H1 (cell line): ENCODE measurements at regions not wholly inside any gene's neighbourhood (a gene's known extent, or its start where the extent isn't known, plus 50 kb on each side); places are given as distances from the start of the nearest gene placed in this dataset.

ENCODE experiments used
- CTCF ChIA-PET: fragments of 300-600 bp; sonication (Branson Sonifier 250); formaldehyde crosslinking; loops from one replicate; lab custom pipeline; 2021; ENCODE audit not compliant: partially characterized antibody; lab: Charles Lee
- POLR2A ChIA-PET: fragments of 300-600 bp; sonication (Branson Sonifier 250); formaldehyde crosslinking; loops from one replicate; lab custom pipeline; 2021; ENCODE audit warnings: inconsistent platforms; ENCODE audit not compliant: partially characterized antibody; lab: Charles Lee
- DNase-seq, 2 experiments: peaks; one replicate each; pipeline versions ENCODE4 v3.0.0 to v3.0.0-alpha.2; 2010 to 2022; ENCODE audit warnings: low spot score in 2 of 2, low read depth in 1 of 2, mixed read lengths in 1 of 2
- FAIRE-seq: peaks from 2 replicates; lab custom pipeline; 2011; peaks lifted over from hg19 to GRCh38; lab: Jason Lieb, UNC
- H2AFZ ChIP-seq: 2 replicates; pipeline ENCODE4 v1.8.1; 2012; ENCODE audit warnings: low read length, inconsistent platforms
- H2AK5ac ChIP-seq: 2 replicates; pipeline ENCODE4 v1.6.1; 2013; ENCODE audit warnings: low read depth, low read length
- H2BK120ac ChIP-seq: replicated peaks from 2 replicates; pipeline ENCODE3; 2013; ENCODE audit warnings: low read depth, low read length, inconsistent platforms
- H2BK12ac ChIP-seq: 2 replicates; pipeline ENCODE4 v1.6.1; 2013; ENCODE audit warnings: low read depth, low read length
- H2BK15ac ChIP-seq: 2 replicates; pipeline ENCODE4 v1.6.1; 2013; ENCODE audit warnings: low read length
- H2BK20ac ChIP-seq: 2 replicates; pipeline ENCODE4 v1.6.1; 2013; ENCODE audit warnings: low read length
- H2BK5ac ChIP-seq: 2 replicates; pipeline ENCODE4 v1.6.1; 2013; ENCODE audit warnings: low read depth, low read length
- H3K14ac ChIP-seq: 2 replicates; pipeline ENCODE4 v1.6.1; 2013; ENCODE audit warnings: inconsistent platforms; ENCODE audit not compliant: insufficient read length
- H3K18ac ChIP-seq: 2 replicates; pipeline ENCODE4 v1.6.1; 2013; ENCODE audit warnings: low read length; ENCODE audit errors: extremely low read depth
- H3K23ac ChIP-seq: 2 replicates; pipeline ENCODE4 v1.6.1; 2013; ENCODE audit warnings: inconsistent platforms; ENCODE audit not compliant: insufficient read length
- H3K23me2 ChIP-seq: 2 replicates; pipeline ENCODE4 v1.6.1; 2013; ENCODE audit warnings: low read depth, low read length
- H3K27ac ChIP-seq: 2 replicates; pipeline ENCODE4 v1.6.1; 2011; ENCODE audit warnings: low read depth, low read length, inconsistent platforms
- H3K27me3 ChIP-seq, 4 experiments: replicated peaks in 1 of 4; 1 replicate in 1 of 4; 2 replicates in 3 of 4; pipeline versions ENCODE4 v1.6.1 to v1.8.1; 2011 to 2013; ENCODE audit warnings: low read length in 3 of 4, mild to moderate bottlenecking in 3 of 4, inconsistent platforms in 2 of 4, mixed read lengths in 2 of 4, moderate library complexity in 1 of 4; ENCODE audit not compliant: control insufficient read depth in 3 of 4, insufficient read depth in 3 of 4; ENCODE audit errors: extremely low read depth in 1 of 4
- H3K36me3 ChIP-seq, 4 experiments: 2 replicates each; pipeline versions ENCODE4 v1.6.1 to v1.8.1; 2011 to 2013; ENCODE audit warnings: mild to moderate bottlenecking in 4 of 4, low read length in 3 of 4, moderate library complexity in 2 of 4, control low read depth in 1 of 4, inconsistent platforms in 1 of 4; ENCODE audit not compliant: insufficient read depth in 4 of 4, control insufficient read depth in 2 of 4
- H3K4ac ChIP-seq: replicated peaks from 2 replicates; pipeline ENCODE3; 2013; ENCODE audit warnings: low read length, low read depth, mixed read lengths, inconsistent platforms; ENCODE audit not compliant: insufficient read length
- H3K4me1 ChIP-seq, 4 experiments: replicated peaks in 1 of 4; 1 replicate in 1 of 4; 2 replicates in 3 of 4; pipeline versions ENCODE4 v1.6.1 to v1.8.1; 2011 to 2013; ENCODE audit warnings: low read length in 3 of 4, inconsistent platforms in 2 of 4, mixed read lengths in 1 of 4; ENCODE audit not compliant: insufficient read depth in 4 of 4, control insufficient read depth in 3 of 4
- H3K4me2 ChIP-seq, 2 experiments: 2 replicates each; pipeline versions ENCODE4 v1.6.1 to v1.8.1; 2011 to 2013; ENCODE audit warnings: low read depth in 2 of 2, low read length in 2 of 2, control low read depth in 1 of 2, inconsistent platforms in 1 of 2, mild to moderate bottlenecking in 1 of 2; ENCODE audit not compliant: insufficient read depth in 1 of 2
- H3K4me3 ChIP-seq, 4 experiments: fragments of 200-600, 300-600 bp in 1 of 4; sonication (generic), shearing (Covaris generic), sonication (Bioruptor Twin) in 1 of 4; 2 replicates each; pipeline versions ENCODE4 v1.5.1 to v1.8.1; 2011 to 2016; ENCODE audit warnings: low read length in 4 of 4, low read depth in 3 of 4, control low read depth in 2 of 4, inconsistent platforms in 2 of 4, mild to moderate bottlenecking in 2 of 4, mixed read lengths in 1 of 4, moderate library complexity in 1 of 4; ENCODE audit not compliant: insufficient read depth in 2 of 4; ENCODE audit errors: extremely low read depth in 1 of 4
- H3K56ac ChIP-seq: replicated peaks from 2 replicates; pipeline ENCODE3; 2013; ENCODE audit warnings: low read depth, mild to moderate bottlenecking, mixed read lengths, low read length, inconsistent platforms; ENCODE audit not compliant: insufficient read length
- H3K79me1 ChIP-seq: 2 replicates; pipeline ENCODE4 v1.6.1; 2013; ENCODE audit warnings: low read depth, low read length, control low read depth
- H3K79me2 ChIP-seq, 2 experiments: 2 replicates each; pipeline versions ENCODE4 v1.6.1 to v1.8.1; 2012 to 2013; ENCODE audit warnings: low read length in 2 of 2, mild to moderate bottlenecking in 2 of 2, inconsistent platforms in 1 of 2; ENCODE audit not compliant: insufficient read depth in 2 of 2, control insufficient read depth in 1 of 2
- H3K9ac ChIP-seq, 4 experiments: replicated peaks in 1 of 4; 1 replicate in 1 of 4; 2 replicates in 3 of 4; pipeline versions ENCODE4 v1.6.1 to v1.8.1; 2011 to 2013; ENCODE audit warnings: low read depth in 3 of 4, low read length in 3 of 4, control low read depth in 2 of 4, mild to moderate bottlenecking in 2 of 4, moderate library complexity in 2 of 4, inconsistent platforms in 1 of 4; ENCODE audit errors: extremely low read depth in 1 of 4
- H3K9me3 ChIP-seq, 2 experiments: 2 replicates each; pipeline versions ENCODE4 v1.6.1 to v1.8.1; 2012 to 2013; ENCODE audit warnings: mild to moderate bottlenecking in 2 of 2, moderate library complexity in 2 of 2, control low read depth in 1 of 2, inconsistent platforms in 1 of 2, low read depth in 1 of 2, low read length in 1 of 2, mixed read lengths in 1 of 2; ENCODE audit not compliant: insufficient read depth in 2 of 2
- H4K20me1 ChIP-seq, 2 experiments: replicated peaks in 1 of 2; 2 replicates each; pipeline versions ENCODE3 to v1.8.1; 2011 to 2013; ENCODE audit warnings: inconsistent platforms in 2 of 2, low read length in 2 of 2, mild to moderate bottlenecking in 1 of 2; ENCODE audit not compliant: insufficient read depth in 2 of 2, control insufficient read depth in 1 of 2
- H4K5ac ChIP-seq: 2 replicates; pipeline ENCODE4 v1.6.1; 2013; ENCODE audit warnings: low read length, low read depth, mixed read lengths, inconsistent platforms; ENCODE audit not compliant: insufficient read length
- H4K8ac ChIP-seq: 2 replicates; pipeline ENCODE4 v1.8.0; 2013; ENCODE audit warnings: mild to moderate bottlenecking, moderate library complexity, low read length, inconsistent platforms; ENCODE audit not compliant: insufficient read depth; ENCODE audit errors: extremely low read depth
- H4K91ac ChIP-seq: replicated peaks from 2 replicates; pipeline ENCODE3; 2013; ENCODE audit warnings: low read length, mixed read lengths, inconsistent platforms; ENCODE audit not compliant: insufficient read length
- CREB1 ChIP-seq: IDR thresholded peaks from 2 replicates; pipeline ENCODE4 v1.6.1; 2012; ENCODE audit warnings: inconsistent platforms
- CTBP2 ChIP-seq: IDR thresholded peaks from 2 replicates; pipeline ENCODE4 v1.7.0; 2011; ENCODE audit warnings: borderline replicate concordance, mild to moderate bottlenecking, moderate library complexity, mixed read lengths, low read length; ENCODE audit not compliant: insufficient read depth, insufficient read length
- GABPA ChIP-seq: IDR thresholded peaks from 2 replicates; pipeline ENCODE4 v1.6.1; 2011; ENCODE audit warnings: mild to moderate bottlenecking, low read length, moderate library complexity, borderline replicate concordance; ENCODE audit not compliant: insufficient read depth
- HDAC6 ChIP-seq: IDR thresholded peaks from one replicate; pipeline ENCODE4 v1.7.1; 2012; ENCODE audit warnings: low read depth, mild to moderate bottlenecking, inconsistent platforms, low read length, moderate library complexity
- POU5F1 ChIP-seq: IDR thresholded peaks from 2 replicates; pipeline ENCODE4 v1.6.1; 2011; ENCODE audit warnings: low read depth, mild to moderate bottlenecking, low read length, moderate library complexity
- RXRA ChIP-seq: IDR thresholded peaks from 2 replicates; pipeline ENCODE4 v1.6.1; 2011; ENCODE audit warnings: low read depth, mild to moderate bottlenecking, low read length, moderate library complexity; ENCODE audit not compliant: insufficient read depth
- SRF ChIP-seq: IDR thresholded peaks from 2 replicates; pipeline ENCODE4 v1.6.1; 2011; ENCODE audit warnings: mild to moderate bottlenecking, low read depth, low read length, moderate library complexity
- TEAD4 ChIP-seq: IDR thresholded peaks from 2 replicates; pipeline ENCODE4 v1.6.1; 2012; ENCODE audit warnings: low read depth, low read length, inconsistent platforms, mixed read lengths
- ZNF274 ChIP-seq: IDR thresholded peaks from 2 replicates; pipeline ENCODE4 v1.7.0; 2012; ENCODE audit warnings: low read length, borderline replicate concordance; ENCODE audit errors: extremely low read depth
- WGBS, 2 experiments: shearing (Covaris generic) in 1 of 2; methylation state at CpG; one replicate each; pipeline versions ENCODE4 v1.1.6 to v1.1.7; 2013 to 2015; ENCODE audit warnings: low lambda C conversion rate in 2 of 2, mixed read lengths in 2 of 2, inconsistent platforms in 1 of 2, low coverage in 1 of 2, missing lambda C conversion rate in 1 of 2; ENCODE audit not compliant: insufficient replicate concordance in 2 of 2, insufficient coverage in 1 of 2, insufficient read length in 1 of 2; ENCODE audit errors: extremely low coverage in 1 of 2, missing lambda C conversion rate in 1 of 2; 5-methylcytosine and 5-hydroxymethylcytosine counted together
- TF ChIP-seq, protein P1 (sequence below): IDR thresholded peaks from 2 replicates; pipeline ENCODE4 v1.6.1; 2011; ENCODE audit warnings: low read depth, mild to moderate bottlenecking, low read length; ENCODE audit not compliant: insufficient read depth

DNA sequence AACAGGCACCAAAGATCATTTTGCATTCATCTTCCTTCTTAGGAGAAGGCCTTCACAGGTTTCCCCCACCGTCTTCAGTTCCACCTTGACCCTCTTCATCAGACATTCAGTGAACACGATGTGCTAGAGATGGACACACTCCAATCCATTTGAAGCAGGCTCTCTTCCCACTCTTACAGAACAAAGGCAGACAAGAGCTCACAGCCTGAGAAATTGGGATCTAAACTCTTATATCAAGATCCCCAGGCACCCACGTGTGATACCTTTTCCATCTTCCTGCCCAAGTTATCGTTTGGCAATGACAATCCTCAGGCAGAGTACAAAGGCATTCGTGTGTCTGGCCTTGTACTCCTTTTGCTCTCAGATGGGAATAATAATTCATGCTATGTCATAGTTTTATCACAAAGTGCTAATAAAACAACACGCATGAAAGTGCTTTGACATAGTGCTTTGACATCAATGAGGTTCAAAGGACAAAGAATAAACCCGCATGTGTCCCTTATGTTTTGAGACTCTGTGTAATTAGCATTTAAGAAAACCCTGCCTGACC is 369.3 kb upstream of the KLHL29 start:
- H4K8ac ChIP-seq, result no peak overlapping the region
- no peak overlapping the region for H3K27ac ChIP-seq
- no peaks in the 10 kb centered on the region for H3K79me1 ChIP-seq
- no peaks in the 10 kb centered on the region for H3K9me3 ChIP-seq
- no peak overlapping the region for H4K5ac ChIP-seq
- H3K9ac ChIP-seq, result no peak overlapping the region
- no peak overlapping the region for H2BK120ac ChIP-seq
- no peak overlapping the region for H2AFZ ChIP-seq
- ChIA-PET CTCF (no interaction called here), POLR2A (no interaction called here)
- H3K79me2 ChIP-seq, result no peaks in the 10 kb centered on the region
- FAIRE-seq (no peak), DNase-seq (no peak)
- no peak overlapping the region for H4K91ac ChIP-seq
- no peaks in the 10 kb centered on the region for H3K36me3 ChIP-seq
- H2BK5ac ChIP-seq, result no peak overlapping the region
- H4K20me1 ChIP-seq, result no peaks in the 10 kb centered on the region
- 90% methylated on average over 7 of the region's 7 CpGs; no CpG with 5 or more reads in 1 of the 2 experiments for WGBS, 2 experiments
- H3K23me2 ChIP-seq, result no peaks in the 10 kb centered on the region
- H3K4me2 ChIP-seq, result no peak overlapping the region
- peaks cover 0 to 4% (median 2%) of the 10 kb centered on the region in 4 experiments; a peak in 3 of 7 replicates for H3K4me1 ChIP-seq
- H3K23ac ChIP-seq, result no peak overlapping the region
- H3K4me3 ChIP-seq, result no peak overlapping the region
- no peak overlapping the region for H3K4ac ChIP-seq
- no peak overlapping the region for H3K14ac ChIP-seq
- H2BK20ac ChIP-seq, result no peak overlapping the region
- no peaks in the 10 kb centered on the region for H3K27me3 ChIP-seq
- H2BK15ac ChIP-seq, result no peak overlapping the region
- no peak overlapping the region for H2AK5ac ChIP-seq
- H2BK12ac ChIP-seq, result no peak overlapping the region
- TF ChIP-seq GABPA (no peak), TEAD4 (no peak), POU5F1 (no peak), CTBP2 (no peak), RXRA (no peak), HDAC6 (no peak), ZNF274 (no peak), SRF (no peak), CREB1 (no peak)
- TF ChIP-seq, protein P1, sequence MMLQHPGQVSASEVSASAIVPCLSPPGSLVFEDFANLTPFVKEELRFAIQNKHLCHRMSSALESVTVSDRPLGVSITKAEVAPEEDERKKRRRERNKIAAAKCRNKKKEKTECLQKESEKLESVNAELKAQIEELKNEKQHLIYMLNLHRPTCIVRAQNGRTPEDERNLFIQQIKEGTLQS, result no peak
- no peak overlapping the region for H3K56ac ChIP-seq
- no peak overlapping the region for H3K18ac ChIP-seq
